ENCODE measurements at regions not wholly inside any gene's neighbourhood (a gene's known extent, or its start where the extent isn't known, plus 50 kb on each side); places are given as distances from the start of the nearest gene placed in this dataset.

DNA sequence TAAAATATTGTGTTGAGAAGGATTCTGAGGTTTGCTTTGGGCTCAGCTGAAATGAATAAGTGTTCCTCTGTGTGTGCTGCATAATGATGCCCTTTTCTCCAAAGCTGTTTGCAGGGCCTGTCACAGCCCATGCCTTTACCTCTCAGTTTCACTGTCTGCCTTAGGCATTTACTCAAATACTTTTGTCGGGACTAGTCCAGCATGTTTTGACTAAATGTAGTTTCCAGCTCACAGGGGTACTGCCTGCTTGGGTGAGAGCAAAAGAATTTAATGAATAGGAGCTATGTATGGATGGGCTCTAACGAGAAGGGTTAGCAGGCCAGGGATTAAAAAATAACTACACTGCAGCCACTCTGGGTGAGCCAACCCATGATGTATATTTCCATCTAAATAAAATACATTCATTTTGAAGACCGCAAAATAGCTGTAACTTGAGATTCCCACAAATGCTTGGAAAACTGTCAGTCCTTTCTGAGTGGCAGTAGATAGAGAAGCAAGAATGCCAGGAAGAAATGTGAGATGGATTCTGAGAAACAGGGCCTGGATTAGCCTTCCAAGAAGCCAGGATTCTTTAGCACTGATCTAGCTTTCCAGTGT, 549.2 kb upstream of the TBL1XR1 start:
- TF ChIP-seq, protein P1, sequence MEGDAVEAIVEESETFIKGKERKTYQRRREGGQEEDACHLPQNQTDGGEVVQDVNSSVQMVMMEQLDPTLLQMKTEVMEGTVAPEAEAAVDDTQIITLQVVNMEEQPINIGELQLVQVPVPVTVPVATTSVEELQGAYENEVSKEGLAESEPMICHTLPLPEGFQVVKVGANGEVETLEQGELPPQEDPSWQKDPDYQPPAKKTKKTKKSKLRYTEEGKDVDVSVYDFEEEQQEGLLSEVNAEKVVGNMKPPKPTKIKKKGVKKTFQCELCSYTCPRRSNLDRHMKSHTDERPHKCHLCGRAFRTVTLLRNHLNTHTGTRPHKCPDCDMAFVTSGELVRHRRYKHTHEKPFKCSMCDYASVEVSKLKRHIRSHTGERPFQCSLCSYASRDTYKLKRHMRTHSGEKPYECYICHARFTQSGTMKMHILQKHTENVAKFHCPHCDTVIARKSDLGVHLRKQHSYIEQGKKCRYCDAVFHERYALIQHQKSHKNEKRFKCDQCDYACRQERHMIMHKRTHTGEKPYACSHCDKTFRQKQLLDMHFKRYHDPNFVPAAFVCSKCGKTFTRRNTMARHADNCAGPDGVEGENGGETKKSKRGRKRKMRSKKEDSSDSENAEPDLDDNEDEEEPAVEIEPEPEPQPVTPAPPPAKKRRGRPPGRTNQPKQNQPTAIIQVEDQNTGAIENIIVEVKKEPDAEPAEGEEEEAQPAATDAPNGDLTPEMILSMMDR (IDR thresholded peaks at IDR 0.05) = no peak
- TF ChIP-seq EZH2 (IDR thresholded peaks at IDR 0.05; ENCODE audit: borderline replicate concordance, insufficient read depth, low read depth, low read length, poor library complexity, severe bottlenecking) = no peak
